HG02610 (cell line): ENCODE measurements at regions not wholly inside any gene's neighbourhood (a gene's known extent, or its start where the extent isn't known, plus 50 kb on each side); places are given as distances from the start of the nearest gene placed in this dataset.
"Not testable (repeated sequence)": the region's sequence is repeated elsewhere in the genome, so short reads cannot be mapped to it uniquely, and the experiment has no call there.

ENCODE experiments used
- ATAC-seq: cut with Tn5 transposase; IDR thresholded peaks from one replicate; pipeline ENCODE4 v1.9.1; 2021; ENCODE audit warnings: mild to moderate bottlenecking, moderate library complexity; ENCODE audit not compliant: unreplicated experiment

DNA sequence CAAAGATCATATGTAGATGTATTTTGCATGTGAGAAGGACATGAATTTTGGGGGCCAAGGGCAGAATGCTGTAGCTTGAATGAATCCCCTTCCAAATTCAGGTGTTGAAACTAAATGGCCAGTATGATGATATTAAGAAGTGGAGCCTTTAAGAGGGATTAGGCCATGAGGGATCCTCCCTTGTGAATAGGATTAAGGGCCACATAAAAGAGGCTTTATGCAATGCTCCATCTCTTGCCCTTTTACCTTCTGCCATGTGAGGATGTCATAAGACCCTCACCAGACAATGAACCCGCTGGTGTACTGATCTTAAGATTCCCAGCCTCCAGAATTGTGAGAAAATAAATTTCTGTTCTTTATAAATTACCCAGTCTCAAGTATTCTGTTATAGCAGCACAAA, 206.1 kb downstream of the YTHDC2 start:
- no peak for ATAC-seq

- no peak for ATAC-seq
These were observed 207.7 kb downstream of the YTHDC2 start for GRCh38 chr5:113721171-113721570.

- no peak for ATAC-seq
These were observed 209.5 kb downstream of the YTHDC2 start for GRCh38 chr5:113723021-113723420.

DNA sequence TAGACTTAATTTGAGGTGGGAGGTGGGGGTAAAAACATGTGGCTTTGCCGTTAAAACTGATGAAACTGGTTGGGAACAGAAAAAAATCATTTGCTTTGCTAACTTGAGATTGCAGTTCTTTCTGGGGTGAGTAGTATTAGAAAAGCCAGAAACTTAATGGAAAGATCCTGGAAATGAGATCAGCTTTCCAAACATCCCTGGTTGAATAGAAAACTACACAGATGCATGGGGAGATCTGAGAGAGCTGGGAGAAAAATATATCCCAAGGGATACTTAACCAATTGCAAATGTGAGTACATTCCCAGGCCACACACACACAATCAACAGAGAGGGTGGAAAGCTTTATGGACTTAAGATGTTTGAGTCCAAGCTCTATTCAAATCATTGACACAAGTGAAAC, 222.3 kb downstream of the YTHDC2 start:
- no peak for ATAC-seq

- no peak for ATAC-seq
These were observed 228.7 kb downstream of the YTHDC2 start for GRCh38 chr5:113742176-113742575.

DNA sequence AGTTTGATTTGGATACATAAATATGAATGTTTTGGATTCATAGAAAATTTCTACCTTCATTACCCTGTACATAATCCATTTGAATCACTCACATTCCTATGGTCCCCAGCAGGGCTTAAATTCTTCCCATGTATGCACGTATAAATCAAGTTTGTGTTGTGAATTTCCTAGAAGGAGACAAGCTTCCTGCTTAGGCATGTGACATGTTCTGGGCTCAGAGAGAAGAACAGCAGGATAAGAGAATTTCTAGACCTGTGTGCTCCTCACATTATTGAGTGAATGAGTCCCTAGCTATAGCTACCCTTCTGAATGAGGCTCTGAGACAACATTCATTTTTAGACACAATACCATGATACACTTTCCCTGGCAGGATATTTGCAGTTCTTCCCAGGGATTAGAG, 229.1 kb downstream of the YTHDC2 start:
- no peak for ATAC-seq

DNA sequence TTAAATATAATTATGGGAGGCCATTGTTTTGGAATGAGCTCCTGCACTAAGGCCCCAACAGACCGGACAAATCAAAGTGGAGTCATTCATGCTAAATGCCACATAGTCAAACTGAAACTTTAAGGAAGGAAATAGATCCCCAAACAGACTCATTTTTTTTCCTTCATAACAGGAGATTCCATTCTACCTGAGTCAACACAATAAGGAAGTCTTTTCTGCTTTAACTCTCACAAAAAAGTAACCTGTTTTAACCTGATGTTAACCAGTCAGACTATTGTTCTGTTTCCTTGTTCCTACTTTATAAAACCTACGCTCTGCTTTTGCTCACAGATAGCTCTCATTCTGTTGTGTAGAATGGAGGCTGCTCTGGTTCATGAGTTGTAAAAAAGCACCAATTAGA, 234.9 kb downstream of the YTHDC2 start:
- ATAC-seq: no peak

GRCh38 chr5:113749334-113749733, 235.8 kb downstream of the YTHDC2 start:
- ATAC-seq: no peak

- ATAC-seq: not testable (repeated sequence)
These were observed 239.7 kb downstream of the YTHDC2 start for GRCh38 chr5:113753182-113753581.

- ATAC-seq: no peak
These were observed 242.0 kb downstream of the YTHDC2 start for GRCh38 chr5:113755516-113755915.

GRCh38 chr5:113757508-113757907, 244.0 kb downstream of the YTHDC2 start:
- ATAC-seq: no peak

- peak; percentile 38 for ATAC-seq
These were observed 246.0 kb downstream of the YTHDC2 start for GRCh38 chr5:113759505-113759904.

GRCh38 chr5:113760486-113760885, 247.0 kb downstream of the YTHDC2 start:
- no peak for ATAC-seq

DNA sequence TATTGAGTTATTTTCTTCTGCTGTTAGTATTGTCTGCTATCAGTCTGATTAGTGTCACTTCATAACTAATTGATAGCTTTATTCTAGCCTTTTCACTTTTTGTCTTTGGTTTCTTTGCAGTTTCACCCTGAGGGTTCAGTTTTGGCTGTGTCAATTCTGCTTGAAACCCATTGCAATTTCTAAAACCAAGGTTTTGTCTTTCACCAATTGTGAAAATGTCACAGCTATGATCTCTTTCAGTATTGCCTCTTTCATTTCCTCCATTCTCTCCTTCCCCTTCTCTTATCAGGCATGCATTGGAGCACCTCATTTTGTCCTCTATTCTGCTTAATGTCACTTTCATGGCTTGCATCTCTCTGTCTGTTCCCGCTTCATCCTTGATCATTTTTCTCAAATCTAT, 248.1 kb downstream of the YTHDC2 start:
- ATAC-seq: no peak

- no peak for ATAC-seq
These were observed 250.9 kb downstream of the YTHDC2 start for GRCh38 chr5:113764382-113764781.

- ATAC-seq: not testable (repeated sequence)
These were observed 253.3 kb downstream of the YTHDC2 start for GRCh38 chr5:113766827-113767226.

DNA sequence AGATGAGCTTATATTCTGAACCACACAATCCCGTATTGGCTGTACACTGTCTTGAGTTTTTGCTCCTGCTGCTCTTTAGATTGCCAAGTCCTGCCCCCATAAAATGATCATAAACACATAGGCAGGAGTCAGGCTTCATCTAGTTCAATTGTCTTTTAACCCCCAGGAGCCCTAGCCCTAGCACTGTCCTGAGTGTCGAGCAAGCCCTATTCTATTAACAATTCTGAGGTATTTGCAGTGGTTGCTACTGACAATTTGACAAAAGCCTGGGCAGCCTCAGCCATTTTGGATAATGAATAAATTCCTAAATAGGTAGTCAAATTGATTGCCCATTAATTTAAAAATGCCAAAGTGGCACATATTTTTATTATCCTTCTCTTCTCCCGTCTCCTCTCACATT, 257.2 kb downstream of the YTHDC2 start:
- no peak for ATAC-seq

- ATAC-seq: peak; percentile 76
These were observed 258.0 kb downstream of the YTHDC2 start for GRCh38 chr5:113771483-113771882.

GRCh38 chr5:113776168-113776567, 262.7 kb downstream of the YTHDC2 start:
- no peak for ATAC-seq

- no peak for ATAC-seq
These were observed 263.5 kb downstream of the YTHDC2 start for GRCh38 chr5:113776832-113777525.

DNA sequence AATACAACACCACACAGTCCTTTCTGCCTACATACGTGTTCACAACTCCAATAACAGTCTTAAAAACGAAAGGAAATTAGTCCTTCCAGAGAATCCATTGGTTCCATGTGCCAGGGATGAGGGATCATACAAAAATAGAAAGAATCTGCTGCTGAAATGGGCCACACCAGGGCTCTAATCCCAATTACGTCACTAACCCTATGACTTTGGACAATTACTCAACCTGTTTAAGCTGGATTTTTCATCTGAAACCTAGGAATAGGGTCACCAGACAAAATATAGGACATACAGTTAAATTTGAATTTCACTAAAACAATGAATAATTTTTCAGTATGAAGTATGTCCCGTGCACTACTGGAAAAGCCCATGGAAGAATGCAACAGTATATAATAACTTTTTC, 264.7 kb downstream of the YTHDC2 start:
- no peak for ATAC-seq

- ATAC-seq: no peak
These were observed 274.7 kb downstream of the YTHDC2 start for GRCh38 chr5:113788141-113788655.

DNA sequence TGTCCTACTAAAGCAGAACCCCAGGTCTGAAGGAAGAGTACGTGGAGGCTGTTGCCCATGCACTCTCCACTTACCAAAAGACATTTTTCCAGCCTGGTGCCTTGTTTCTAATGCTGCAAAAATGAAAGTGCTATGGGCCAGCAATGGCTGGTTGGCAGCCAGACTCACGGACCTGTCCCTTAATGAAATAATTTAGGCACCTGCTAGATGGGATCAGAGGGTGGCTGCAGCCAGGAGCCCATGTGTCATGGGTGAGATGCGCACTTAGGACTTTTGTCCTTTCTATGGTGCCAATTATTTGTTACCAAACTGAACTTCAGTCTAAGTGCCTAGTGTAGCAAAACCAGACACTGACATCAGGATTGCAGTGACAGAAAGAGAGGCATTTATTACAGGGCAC, 276.3 kb downstream of the YTHDC2 start:
- ATAC-seq: no peak
